HG03196 (cell line): ENCODE measurements at regions not wholly inside any gene's neighbourhood (a gene's known extent, or its start where the extent isn't known, plus 50 kb on each side); places are given as distances from the start of the nearest gene placed in this dataset.

Experiments
- ATAC-seq: cut with Tn5 transposase; IDR thresholded peaks from one replicate; pipeline ENCODE4 v1.9.1; 2021; ENCODE audit not compliant: unreplicated experiment

GRCh38 chr1:105684714-105685113 is 1371.8 kb upstream of the PRMT6 start:
- no peak for ATAC-seq

GRCh38 chr1:105686026-105686425 is 1370.4 kb upstream of the PRMT6 start:
- ATAC-seq = no peak

- ATAC-seq = no peak
Observed at GRCh38 chr1:105686874-105687690, 1369.4 kb upstream of the PRMT6 start.

GRCh38 chr1:105700723-105701122 is 1355.8 kb upstream of the PRMT6 start:
- ATAC-seq = no peak

- no peak for ATAC-seq
Observed at GRCh38 chr1:105724286-105724685, 1332.2 kb upstream of the PRMT6 start.

GRCh38 chr1:105730701-105731100 is 1325.8 kb upstream of the PRMT6 start:
- no peak for ATAC-seq

- no peak for ATAC-seq
Observed at GRCh38 chr1:105736349-105736748, 1320.1 kb upstream of the PRMT6 start.

- no peak for ATAC-seq
Observed at GRCh38 chr1:105779727-105780126, 1276.7 kb upstream of the PRMT6 start.

- no peak for ATAC-seq
Observed at GRCh38 chr1:105785021-105785420, 1271.5 kb upstream of the PRMT6 start.

GRCh38 chr1:105793536-105794146 is 1262.8 kb upstream of the PRMT6 start:
- no peak for ATAC-seq

GRCh38 chr1:105795741-105796140 is 1260.7 kb upstream of the PRMT6 start:
- ATAC-seq = no peak

GRCh38 chr1:105830571-105831146 is 1225.8 kb upstream of the PRMT6 start:
- no peak for ATAC-seq

- no peak for ATAC-seq
Observed at GRCh38 chr1:105838071-105838470, 1218.4 kb upstream of the PRMT6 start.

GRCh38 chr1:105865546-105865945 is 1190.9 kb upstream of the PRMT6 start:
- ATAC-seq = no peak

GRCh38 chr1:105872817-105873216 is 1183.7 kb upstream of the PRMT6 start:
- ATAC-seq = no peak

- ATAC-seq = no peak
Observed at GRCh38 chr1:105874621-105875020, 1181.9 kb upstream of the PRMT6 start.

- no peak for ATAC-seq
Observed at GRCh38 chr1:105886309-105886708, 1170.2 kb upstream of the PRMT6 start.

- no peak for ATAC-seq
Observed at GRCh38 chr1:105891308-105891707, 1165.2 kb upstream of the PRMT6 start.

- no peak for ATAC-seq
Observed at GRCh38 chr1:105894006-105894405, 1162.5 kb upstream of the PRMT6 start.

GRCh38 chr1:105909811-105910210 is 1146.7 kb upstream of the PRMT6 start:
- ATAC-seq = no peak

GRCh38 chr1:105914403-105914802 is 1142.1 kb upstream of the PRMT6 start:
- no peak for ATAC-seq

- ATAC-seq = no peak
Observed at GRCh38 chr1:105934806-105935205, 1121.7 kb upstream of the PRMT6 start.
